IMR-90 (cell line): ENCODE measurements at regions not wholly inside any gene's neighbourhood (a gene's known extent, or its start where the extent isn't known, plus 50 kb on each side); places are given as distances from the start of the nearest gene placed in this dataset.

Source experiments
- ATAC-seq: fragments of 200-7000 bp; cut with Tn5 transposase; 2 replicates; pipeline ENCODE4 v1.9.1; 2020; ENCODE audit warnings: low read depth, mild to moderate bottlenecking, moderate library complexity
- BruUV-seq: library from RNA; stranded (reverse); fragments of 400-500 nt; replicated peaks from 2 replicates; lab custom pipeline; 2021; lab: Mats Ljungman, UMichigan
- CTCF ChIA-PET: fragments of 300-600 bp; formaldehyde crosslinking; extraction: SDS; loops from one replicate; lab custom pipeline; 2021; ENCODE audit warnings: antibody characterized with exemption; lab: Yijun Ruan, JAX
- POLR2A ChIA-PET: fragments of 300-600 bp; sonication (Branson Sonifier 250); formaldehyde crosslinking; loops from one replicate; lab custom pipeline; 2022; ENCODE audit warnings: antibody characterized with exemption; ENCODE audit not compliant: unreplicated experiment; lab: Charles Lee
- DNase-seq: peaks from one replicate; pipeline ENCODE4 v3.0.0; 2013
- H2AFZ ChIP-seq: replicated peaks from 2 replicates; pipeline ENCODE3; 2013; ENCODE audit warnings: low read length, mild to moderate bottlenecking; ENCODE audit not compliant: poor library complexity
- H2AK5ac ChIP-seq: 2 replicates; pipeline ENCODE4 v1.6.1; 2013; ENCODE audit warnings: low read depth, low read length, inconsistent platforms
- H2AK9ac ChIP-seq: replicated peaks from 2 replicates; pipeline ENCODE3; 2013; ENCODE audit warnings: mild to moderate bottlenecking, low read depth, low read length, moderate library complexity; ENCODE audit not compliant: poor library complexity
- H2BK120ac ChIP-seq: 2 replicates; pipeline ENCODE4 v1.6.1; 2013; ENCODE audit warnings: low read depth, low read length, inconsistent platforms
- H2BK15ac ChIP-seq: 3 replicates; pipeline ENCODE4 v1.6.1; 2013; ENCODE audit warnings: low read depth, low read length, inconsistent platforms
- H2BK20ac ChIP-seq: 2 replicates; pipeline ENCODE4 v1.6.1; 2013; ENCODE audit warnings: low read depth, mild to moderate bottlenecking, inconsistent platforms, low read length, moderate library complexity
- H2BK5ac ChIP-seq: 2 replicates; pipeline ENCODE4 v1.6.1; 2013; ENCODE audit warnings: mild to moderate bottlenecking, low read depth, low read length, inconsistent platforms; ENCODE audit not compliant: poor library complexity, severe bottlenecking
- H3K14ac ChIP-seq: replicated peaks from 2 replicates; pipeline ENCODE4 v1.6.1; 2013; ENCODE audit warnings: low read depth, low read length, inconsistent platforms
- H3K18ac ChIP-seq: 2 replicates; pipeline ENCODE4 v1.6.1; 2013; ENCODE audit warnings: low read depth, low read length, control low read depth
- H3K23ac ChIP-seq: 2 replicates; pipeline ENCODE4 v1.6.1; 2013; ENCODE audit warnings: low read depth, low read length, inconsistent platforms
- H3K27ac ChIP-seq: 2 replicates; pipeline ENCODE4 v1.5.1; 2013; ENCODE audit warnings: mild to moderate bottlenecking, control low read depth, low read length; ENCODE audit not compliant: insufficient read depth
- H3K27me3 ChIP-seq: 2 replicates; pipeline ENCODE4 v1.6.1; 2013; ENCODE audit warnings: low read length; ENCODE audit not compliant: control insufficient read depth, insufficient read depth
- H3K36me3 ChIP-seq: 2 replicates; pipeline ENCODE4 v1.6.1; 2013; ENCODE audit warnings: low read length, mixed read lengths; ENCODE audit not compliant: control insufficient read depth, insufficient read depth
- H3K4ac ChIP-seq: 2 replicates; pipeline ENCODE4 v1.6.1; 2013; ENCODE audit warnings: low read depth, low read length, inconsistent platforms
- H3K4me1 ChIP-seq: 2 replicates; pipeline ENCODE4 v1.6.1; 2013; ENCODE audit warnings: low read length, mixed read lengths; ENCODE audit not compliant: control insufficient read depth, insufficient read depth
- H3K4me2 ChIP-seq: 2 replicates; pipeline ENCODE4 v1.6.1; 2013; ENCODE audit warnings: low read depth, mild to moderate bottlenecking, control low read depth, low read length, moderate library complexity
- H3K4me3 ChIP-seq: 2 replicates; pipeline ENCODE4 v1.5.1; 2013; ENCODE audit warnings: low read depth, mild to moderate bottlenecking, control low read depth, low read length, moderate library complexity; ENCODE audit not compliant: insufficient read depth
- H3K56ac ChIP-seq: 2 replicates; pipeline ENCODE4 v1.6.1; 2013; ENCODE audit warnings: low read length, inconsistent platforms; ENCODE audit not compliant: insufficient read depth; ENCODE audit errors: extremely low read depth
- H3K79me1 ChIP-seq, 2 experiments: 2 replicates each; pipeline ENCODE4 v1.6.1; 2013; ENCODE audit warnings: low read length in 2 of 2, inconsistent platforms in 1 of 2, low read depth in 1 of 2
- H3K9ac ChIP-seq: 2 replicates; pipeline ENCODE4 v1.6.1; 2013; ENCODE audit warnings: low read depth, low read length, control low read depth
- H3K9me1 ChIP-seq: 2 replicates; pipeline ENCODE4 v1.6.1; 2013; ENCODE audit warnings: low read length, inconsistent platforms; ENCODE audit not compliant: insufficient read depth
- H3K9me3 ChIP-seq: 2 replicates; pipeline ENCODE4 v1.6.1; 2013; ENCODE audit warnings: low read length; ENCODE audit not compliant: control insufficient read depth, insufficient read depth
- H4K20me1 ChIP-seq: 2 replicates; pipeline ENCODE4 v1.6.1; 2013; ENCODE audit warnings: low read length, inconsistent platforms; ENCODE audit not compliant: insufficient read depth
- H4K5ac ChIP-seq: 2 replicates; pipeline ENCODE4 v1.6.1; 2013; ENCODE audit warnings: mild to moderate bottlenecking, low read depth, low read length, control low read depth
- H4K8ac ChIP-seq, 2 experiments: 2 replicates each; pipeline ENCODE4 v1.6.1; 2013; ENCODE audit warnings: low read depth in 2 of 2, low read length in 2 of 2, control low read depth in 1 of 2, inconsistent platforms in 1 of 2
- H4K91ac ChIP-seq: 2 replicates; pipeline ENCODE4 v1.6.1; 2013; ENCODE audit warnings: low read depth, low read length, inconsistent platforms; ENCODE audit not compliant: insufficient read depth
- BHLHE40 ChIP-seq: fragments of 150-350 bp; IDR thresholded peaks from 2 replicates; pipeline ENCODE4 v1.6.1; 2016; ENCODE audit warnings: mild to moderate bottlenecking, low read depth, low read length
- CEBPB ChIP-seq: IDR thresholded peaks from 2 replicates; pipeline ENCODE4 v1.6.1; 2012; ENCODE audit warnings: low read depth, low read length, improper control_type of control experiment
- CHD1 ChIP-seq: IDR thresholded peaks from 2 replicates; pipeline ENCODE4 v1.6.1; 2012; ENCODE audit warnings: low read depth, low read length, improper control_type of control experiment
- FOS ChIP-seq: fragments of 150-350 bp; IDR thresholded peaks from 2 replicates; pipeline ENCODE4 v1.6.1; 2016; ENCODE audit warnings: low read depth, low read length
- MAZ ChIP-seq: IDR thresholded peaks from 2 replicates; pipeline ENCODE4 v1.6.1; 2012; ENCODE audit warnings: low read depth, mild to moderate bottlenecking, low read length, improper control_type of control experiment, moderate library complexity, borderline replicate concordance
- MXI1 ChIP-seq: IDR thresholded peaks from 2 replicates; pipeline ENCODE4 v1.6.1; 2012; ENCODE audit warnings: low read depth, mild to moderate bottlenecking, low read length, moderate library complexity, borderline replicate concordance
- NFE2L2 ChIP-seq: fragments of 150-350 bp; IDR thresholded peaks from 2 replicates; pipeline ENCODE4 v1.6.1; 2016; ENCODE audit warnings: low read depth, mild to moderate bottlenecking, low read length
- POLR2A ChIP-seq: IDR thresholded peaks from 2 replicates; pipeline ENCODE4 v1.6.1; 2012; ENCODE audit warnings: mild to moderate bottlenecking, low read depth, low read length
- RAD21 ChIP-seq: IDR thresholded peaks from 2 replicates; pipeline ENCODE4 v1.6.1; 2012; ENCODE audit warnings: low read length, improper control_type of control experiment
- RCOR1 ChIP-seq: IDR thresholded peaks from 2 replicates; pipeline ENCODE4 v1.6.1; 2012; ENCODE audit warnings: mild to moderate bottlenecking, low read length, improper control_type of control experiment; ENCODE audit not compliant: insufficient replicate concordance
- RFX5 ChIP-seq: IDR thresholded peaks from 2 replicates; pipeline ENCODE4 v1.8.0; 2012; ENCODE audit warnings: low read depth, mild to moderate bottlenecking, low read length, moderate library complexity
- WGBS, 2 experiments: methylation state at CpG; one replicate each; pipeline versions ENCODE4 v1.1.5 to v1.1.7; 2013; ENCODE audit warnings: missing lambda C conversion rate in 2 of 2; ENCODE audit not compliant: insufficient read length in 1 of 2; ENCODE audit errors: extremely low coverage in 2 of 2; 5-methylcytosine and 5-hydroxymethylcytosine counted together
- dilution Hi-C: fragments of 300-500 bp; cut with HindIII; formaldehyde crosslinking; loops from one replicate; pipeline ENCODE4 v1.14.3; 2018; ENCODE audit warnings: low sequenced_read_pairs; ENCODE audit not compliant: unreplicated experiment
- in situ Hi-C: fragments of 300-500 bp; cut with MboI; formaldehyde crosslinking; loops from 3 replicates; pipeline ENCODE4 v1.14.3; 2019; ENCODE audit warnings: low sequenced_read_pairs, inconsistent platforms, mixed read lengths
- intact Hi-C: fragments of 100-400 bp; cut with micrococcal nuclease; formaldehyde crosslinking; loops from 2 replicates; pipeline ENCODE4 v1.10.0; 2022
- TF ChIP-seq, protein P1 (sequence below): conservative IDR thresholded peaks from 2 replicates; pipeline ENCODE4 v1.5.1; 2012; ENCODE audit warnings: mild to moderate bottlenecking, low read depth, low read length, improper control_type of control experiment
- TF ChIP-seq, protein P2 (sequence below): fragments of 150-350 bp; IDR thresholded peaks from 2 replicates; pipeline ENCODE4 v1.6.1; 2017; ENCODE audit warnings: mild to moderate bottlenecking, antibody characterized with exemption, low read length, low read depth
- TF ChIP-seq, protein P3 (sequence below): fragments of 150-350 bp; IDR thresholded peaks from 2 replicates; pipeline ENCODE4 v1.6.1; 2016; ENCODE audit warnings: low read depth, mild to moderate bottlenecking, low read length, moderate library complexity, borderline replicate concordance

GRCh38 chr2:192247456-192247855 is 52.7 kb upstream of the TMEFF2 start:
- TF ChIP-seq NFE2L2 = no peak
- no peak for TF ChIP-seq POLR2A
- TF ChIP-seq, protein P1, sequence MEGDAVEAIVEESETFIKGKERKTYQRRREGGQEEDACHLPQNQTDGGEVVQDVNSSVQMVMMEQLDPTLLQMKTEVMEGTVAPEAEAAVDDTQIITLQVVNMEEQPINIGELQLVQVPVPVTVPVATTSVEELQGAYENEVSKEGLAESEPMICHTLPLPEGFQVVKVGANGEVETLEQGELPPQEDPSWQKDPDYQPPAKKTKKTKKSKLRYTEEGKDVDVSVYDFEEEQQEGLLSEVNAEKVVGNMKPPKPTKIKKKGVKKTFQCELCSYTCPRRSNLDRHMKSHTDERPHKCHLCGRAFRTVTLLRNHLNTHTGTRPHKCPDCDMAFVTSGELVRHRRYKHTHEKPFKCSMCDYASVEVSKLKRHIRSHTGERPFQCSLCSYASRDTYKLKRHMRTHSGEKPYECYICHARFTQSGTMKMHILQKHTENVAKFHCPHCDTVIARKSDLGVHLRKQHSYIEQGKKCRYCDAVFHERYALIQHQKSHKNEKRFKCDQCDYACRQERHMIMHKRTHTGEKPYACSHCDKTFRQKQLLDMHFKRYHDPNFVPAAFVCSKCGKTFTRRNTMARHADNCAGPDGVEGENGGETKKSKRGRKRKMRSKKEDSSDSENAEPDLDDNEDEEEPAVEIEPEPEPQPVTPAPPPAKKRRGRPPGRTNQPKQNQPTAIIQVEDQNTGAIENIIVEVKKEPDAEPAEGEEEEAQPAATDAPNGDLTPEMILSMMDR = no peak
- TF ChIP-seq FOS = no peak
- no peak for TF ChIP-seq CHD1
- no peak for TF ChIP-seq CEBPB
- no peak for TF ChIP-seq RCOR1
- TF ChIP-seq RAD21 = no peak
- TF ChIP-seq, protein P2, sequence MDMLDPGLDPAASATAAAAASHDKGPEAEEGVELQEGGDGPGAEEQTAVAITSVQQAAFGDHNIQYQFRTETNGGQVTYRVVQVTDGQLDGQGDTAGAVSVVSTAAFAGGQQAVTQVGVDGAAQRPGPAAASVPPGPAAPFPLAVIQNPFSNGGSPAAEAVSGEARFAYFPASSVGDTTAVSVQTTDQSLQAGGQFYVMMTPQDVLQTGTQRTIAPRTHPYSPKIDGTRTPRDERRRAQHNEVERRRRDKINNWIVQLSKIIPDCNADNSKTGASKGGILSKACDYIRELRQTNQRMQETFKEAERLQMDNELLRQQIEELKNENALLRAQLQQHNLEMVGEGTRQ = no peak
- TF ChIP-seq, protein P3, sequence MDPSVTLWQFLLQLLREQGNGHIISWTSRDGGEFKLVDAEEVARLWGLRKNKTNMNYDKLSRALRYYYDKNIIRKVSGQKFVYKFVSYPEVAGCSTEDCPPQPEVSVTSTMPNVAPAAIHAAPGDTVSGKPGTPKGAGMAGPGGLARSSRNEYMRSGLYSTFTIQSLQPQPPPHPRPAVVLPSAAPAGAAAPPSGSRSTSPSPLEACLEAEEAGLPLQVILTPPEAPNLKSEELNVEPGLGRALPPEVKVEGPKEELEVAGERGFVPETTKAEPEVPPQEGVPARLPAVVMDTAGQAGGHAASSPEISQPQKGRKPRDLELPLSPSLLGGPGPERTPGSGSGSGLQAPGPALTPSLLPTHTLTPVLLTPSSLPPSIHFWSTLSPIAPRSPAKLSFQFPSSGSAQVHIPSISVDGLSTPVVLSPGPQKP = no peak
- TF ChIP-seq MXI1 = no peak
- no peak for TF ChIP-seq BHLHE40
- TF ChIP-seq RFX5 = no peak
- no peak for TF ChIP-seq MAZ
- Histone ChIP-seq H3K56ac (no peak overlapping the region), H3K4ac (no peak overlapping the region), H3K4me3 (no peak overlapping the region), H2AK9ac (no peak overlapping the region), H3K4me1 (no peaks in the 10 kb centered on the region), H4K20me1 (no peaks in the 10 kb centered on the region), H3K18ac (no peak overlapping the region), H2BK20ac (no peak overlapping the region), H3K4me2 (no peak overlapping the region), H4K91ac (no peak overlapping the region), H4K8ac (no peak overlapping the region), H3K27ac (no peak overlapping the region), H2BK15ac (no peak overlapping the region), H2AFZ (no peak overlapping the region), H3K14ac (no peak overlapping the region), H3K23ac (no peak overlapping the region), H2AK5ac (no peak overlapping the region), H2BK120ac (no peak overlapping the region), H2BK5ac (no peak overlapping the region), H4K5ac (no peak overlapping the region), H3K27me3 (no peaks in the 10 kb centered on the region), H3K9me3 (no peaks in the 10 kb centered on the region), H3K79me1 (no peaks in the 10 kb centered on the region), H3K36me3 (no peaks in the 10 kb centered on the region), H3K9ac (no peak overlapping the region), H3K9me1 (no peaks in the 10 kb centered on the region)
- ATAC-seq (peak; percentile 49; the same call in 1 of the 2 replicates), DNase-seq (peak; percentile 34)
- intact Hi-C loops (no loop called here), in situ Hi-C loops (no loop called here), dilution Hi-C loops (no loop called here)
- BruUV-seq = no TSS peak
- POLR2A ChIA-PET = no interaction called here
- CTCF ChIA-PET = no interaction called here
- WGBS, 2 experiments = no CpG with 5 or more reads among the region's 3 CpGs
